D721Med (cell line): ENCODE measurements at regions not wholly inside any gene's neighbourhood (a gene's known extent, or its start where the extent isn't known, plus 50 kb on each side); places are given as distances from the start of the nearest gene placed in this dataset.
"Not testable (repeated sequence)": the region's sequence is repeated elsewhere in the genome, so short reads cannot be mapped to it uniquely, and the experiment has no call there.

Source experiments
- DNase-seq: peaks from one replicate; pipeline ENCODE4 v3.0.0; 2011; ENCODE audit warnings: low spot score; ENCODE audit not compliant: insufficient read length
- FAIRE-seq: peaks from 2 replicates; lab custom pipeline; 2011; peaks lifted over from hg19 to GRCh38; lab: Jason Lieb, UNC
- TF ChIP-seq, protein P1 (sequence below): IDR thresholded peaks from 2 replicates; pipeline ENCODE4 v1.5.1; 2012; ENCODE audit warnings: mild to moderate bottlenecking, control low read depth; ENCODE audit not compliant: insufficient read depth; ENCODE audit errors: missing control alignments

DNA sequence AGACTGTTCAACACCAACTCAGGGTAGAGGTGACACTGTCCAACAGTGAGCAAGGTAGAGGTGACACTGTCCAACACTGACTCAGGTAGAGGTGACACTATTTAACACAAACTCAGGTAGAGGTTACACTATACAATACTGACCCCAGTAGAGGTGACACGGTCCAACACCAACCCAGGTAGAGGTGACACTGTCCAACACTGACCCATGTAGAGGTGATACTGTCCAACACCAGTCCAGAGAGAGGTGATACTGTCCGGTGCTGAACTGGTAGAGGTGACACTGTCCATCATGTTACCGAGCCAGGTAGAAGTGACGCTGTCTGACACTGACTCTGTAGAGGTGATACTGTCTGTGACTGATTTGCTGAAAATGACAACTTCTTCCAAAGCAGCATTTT lies 102.4 kb downstream of the GATA3 start:
- DNase-seq = no peak
- TF ChIP-seq, protein P1, sequence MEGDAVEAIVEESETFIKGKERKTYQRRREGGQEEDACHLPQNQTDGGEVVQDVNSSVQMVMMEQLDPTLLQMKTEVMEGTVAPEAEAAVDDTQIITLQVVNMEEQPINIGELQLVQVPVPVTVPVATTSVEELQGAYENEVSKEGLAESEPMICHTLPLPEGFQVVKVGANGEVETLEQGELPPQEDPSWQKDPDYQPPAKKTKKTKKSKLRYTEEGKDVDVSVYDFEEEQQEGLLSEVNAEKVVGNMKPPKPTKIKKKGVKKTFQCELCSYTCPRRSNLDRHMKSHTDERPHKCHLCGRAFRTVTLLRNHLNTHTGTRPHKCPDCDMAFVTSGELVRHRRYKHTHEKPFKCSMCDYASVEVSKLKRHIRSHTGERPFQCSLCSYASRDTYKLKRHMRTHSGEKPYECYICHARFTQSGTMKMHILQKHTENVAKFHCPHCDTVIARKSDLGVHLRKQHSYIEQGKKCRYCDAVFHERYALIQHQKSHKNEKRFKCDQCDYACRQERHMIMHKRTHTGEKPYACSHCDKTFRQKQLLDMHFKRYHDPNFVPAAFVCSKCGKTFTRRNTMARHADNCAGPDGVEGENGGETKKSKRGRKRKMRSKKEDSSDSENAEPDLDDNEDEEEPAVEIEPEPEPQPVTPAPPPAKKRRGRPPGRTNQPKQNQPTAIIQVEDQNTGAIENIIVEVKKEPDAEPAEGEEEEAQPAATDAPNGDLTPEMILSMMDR = no peak
- no peak for FAIRE-seq

DNA sequence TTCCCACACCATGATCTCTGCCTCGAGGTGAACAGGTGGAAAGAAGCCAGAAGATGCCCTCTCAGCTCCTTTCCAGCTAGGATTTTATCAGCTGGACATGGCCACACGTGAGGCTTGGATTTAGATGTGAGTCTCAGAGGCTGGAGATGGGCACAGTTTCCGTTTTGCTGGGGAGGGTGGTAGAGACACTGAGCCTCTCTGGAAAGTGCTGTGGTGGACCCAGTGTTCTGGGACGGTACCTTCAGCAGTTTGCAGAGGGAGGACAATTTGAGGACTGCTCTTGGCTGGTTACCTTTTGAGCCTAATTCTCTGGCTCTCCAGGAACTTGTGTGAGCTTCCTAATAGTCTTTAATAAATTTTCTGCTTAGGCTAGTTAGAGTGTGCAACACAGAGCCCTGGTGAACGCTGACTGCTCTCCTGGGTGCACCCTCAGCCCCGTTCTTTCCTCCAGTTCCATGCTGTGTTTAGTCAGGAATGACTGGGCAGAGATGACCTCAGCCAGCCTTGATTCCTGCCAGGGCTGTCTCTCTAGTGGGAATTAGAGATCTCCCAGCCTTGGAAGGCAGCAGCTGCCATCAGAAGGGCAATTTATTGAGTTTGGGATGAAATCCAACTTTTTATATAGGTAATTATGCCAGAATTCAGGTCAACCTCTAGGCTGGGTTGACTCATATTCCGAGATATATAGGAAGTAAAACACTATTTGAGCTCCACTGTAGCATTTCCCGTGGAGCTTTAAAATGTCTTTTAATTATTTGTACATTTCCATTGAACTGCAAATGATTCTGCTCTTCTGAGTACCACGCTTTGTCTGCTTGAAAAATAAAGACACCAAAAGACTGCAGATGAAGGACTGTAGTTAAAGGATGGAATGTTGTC lies 103.9 kb downstream of the GATA3 start:
- DNase-seq (no peak), FAIRE-seq (no peak)
- TF ChIP-seq, protein P1 = no peak

DNA sequence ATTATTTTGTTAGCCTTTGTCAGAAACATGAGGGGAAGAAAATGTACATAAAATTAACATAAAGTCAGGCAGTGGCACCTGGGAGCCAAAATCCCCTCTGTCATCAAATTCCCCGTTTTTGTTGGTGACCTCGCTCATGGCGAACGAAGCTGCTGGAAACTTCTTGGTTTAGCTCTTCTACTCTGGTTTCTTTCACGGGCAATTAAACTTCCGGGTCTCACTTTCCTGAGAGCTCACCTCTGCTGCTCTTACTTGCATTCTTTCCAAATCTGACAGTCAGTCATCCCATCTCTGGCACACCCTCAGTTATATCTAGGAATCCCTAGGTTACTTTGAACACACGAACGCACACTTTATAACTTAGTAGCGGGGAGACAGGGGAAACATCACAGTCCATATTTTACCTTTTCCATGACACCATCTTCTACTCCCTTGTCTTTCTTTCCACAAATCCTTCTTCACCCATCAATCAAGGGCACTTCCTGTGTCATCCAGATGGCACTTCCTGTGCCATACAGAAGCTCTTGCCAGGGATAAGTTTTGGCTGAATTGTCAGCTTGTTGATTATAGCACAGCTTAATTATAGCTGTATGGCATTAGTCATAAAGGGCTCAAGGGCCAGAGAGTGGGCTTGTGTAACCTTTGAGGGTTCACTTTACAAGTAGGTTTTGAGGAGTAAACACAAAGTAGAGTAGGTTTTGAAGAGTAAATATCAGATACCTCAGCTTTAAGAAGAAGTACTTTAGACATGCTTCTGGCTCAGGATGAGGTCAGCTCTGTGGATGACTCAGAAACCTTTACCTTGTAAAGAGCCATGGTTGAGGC lies 105.1 kb downstream of the GATA3 start:
- FAIRE-seq (no peak), DNase-seq (no peak)
- TF ChIP-seq, protein P1 = no peak

DNA sequence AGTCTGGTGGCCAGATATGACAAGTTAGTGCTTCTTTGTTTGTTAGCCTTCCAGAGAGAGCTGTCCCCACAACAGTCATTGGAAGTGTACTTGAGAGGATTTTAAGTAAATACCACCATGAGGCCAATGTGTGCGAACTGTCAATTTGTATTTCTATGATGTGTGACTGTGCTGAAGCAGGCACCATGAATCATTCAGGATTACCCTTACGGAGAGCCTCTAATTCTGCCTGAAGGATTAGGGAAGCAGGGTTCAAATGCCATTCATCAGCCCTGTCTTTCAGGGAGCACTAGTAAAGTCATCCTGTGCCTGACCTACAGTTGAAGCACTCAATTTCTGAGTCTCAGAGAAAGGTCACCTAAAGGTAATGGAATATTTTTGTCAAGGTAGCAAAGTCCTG lies 109.3 kb downstream of the GATA3 start:
- DNase-seq (no peak), FAIRE-seq (no peak)
- TF ChIP-seq, protein P1 = no peak

DNA sequence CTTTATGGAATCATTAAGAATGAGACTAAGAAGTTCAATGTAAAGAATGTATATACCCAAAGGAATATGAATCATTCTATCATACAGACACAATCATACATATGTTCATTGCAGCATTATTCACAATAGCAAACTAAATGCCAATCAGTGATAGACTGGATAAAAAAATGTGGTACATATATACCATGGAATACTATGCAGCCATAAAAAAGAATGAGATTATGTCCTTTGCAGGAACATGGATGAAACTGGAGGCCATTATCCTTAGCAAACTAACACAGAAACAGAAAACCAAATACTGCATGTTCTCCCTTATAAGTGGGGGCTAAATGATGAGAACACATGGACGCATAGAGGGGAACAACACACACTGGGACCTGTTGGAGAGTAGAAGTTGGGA lies 110.2 kb downstream of the GATA3 start:
- DNase-seq, FAIRE-seq: not testable (repeated sequence)

DNA sequence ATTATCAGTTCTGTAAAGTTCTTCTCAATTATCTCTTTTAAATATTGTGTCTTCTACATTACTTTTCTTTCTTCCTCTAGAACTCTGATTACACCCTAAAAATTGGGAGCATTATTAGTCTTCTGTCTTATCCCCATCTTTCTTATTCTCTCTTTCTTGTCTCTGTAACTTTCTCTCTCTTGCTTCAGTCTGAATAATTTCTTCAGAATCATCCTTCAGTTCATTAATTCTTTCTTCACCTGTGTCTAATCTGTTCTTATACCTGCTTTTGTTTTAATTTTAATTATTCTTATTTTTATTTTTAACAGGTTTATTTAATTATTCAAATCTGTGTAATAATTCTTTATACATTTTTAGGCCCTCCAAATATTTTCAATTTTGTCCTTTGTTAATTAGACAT lies 114.3 kb downstream of the GATA3 start:
- DNase-seq = no peak
- no peak for FAIRE-seq
- TF ChIP-seq, protein P1 = no peak

DNA sequence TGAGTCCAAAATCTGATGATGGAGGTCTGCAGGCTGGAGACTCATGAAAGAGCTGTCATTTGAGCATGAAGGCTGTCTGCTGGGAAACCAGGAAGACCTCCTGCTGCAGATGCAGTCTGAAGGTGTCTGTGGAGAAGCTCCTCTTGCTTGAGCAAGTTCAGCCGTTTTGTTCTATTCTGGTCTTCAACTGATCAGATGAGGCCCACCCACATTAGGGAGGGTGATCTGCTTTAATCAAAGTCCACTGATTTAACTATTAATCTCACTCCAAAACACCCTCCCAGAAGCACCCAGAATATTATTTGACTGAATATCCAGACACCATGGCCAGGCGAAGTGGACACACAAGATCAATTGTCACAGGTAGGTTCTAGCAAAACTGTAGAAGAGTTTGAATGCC lies 116.5 kb downstream of the GATA3 start:
- TF ChIP-seq, protein P1 = no peak
- no peak for FAIRE-seq
- no peak for DNase-seq
